Activated naive CD8-positive, alpha-beta T cell treated with anti-CD3 and anti-CD28 coated beads, Interleukin-2, amount 10 ng/mL, durations not matched to agents 7 days and 5 days (primary cell): ENCODE measurements at regions not wholly inside any gene's neighbourhood (a gene's known extent, or its start where the extent isn't known, plus 50 kb on each side); places are given as distances from the start of the nearest gene placed in this dataset.

Source experiments
- ATAC-seq: fragments of 150-1000 bp; cut with Tn5 transposase; one replicate; pipeline ENCODE4 v1.10.0; 2021; ENCODE audit warnings: low read depth, moderate library complexity
- POLR2A ChIA-PET: fragments of 350-600 bp; sonication (Branson Sonifier 250); formaldehyde crosslinking; loops from one replicate; lab custom pipeline; 2021; ENCODE audit warnings: antibody characterized with exemption; lab: Charles Lee
- DNase-seq: peaks from one replicate; pipeline ENCODE4 v3.0.0; 2021
- H3K27ac Mint-ChIP-seq: one replicate; pipeline ENCODE4 v1.8.0; 2022; ENCODE audit warnings: mild to moderate bottlenecking, mixed read lengths
- H3K27me3 Mint-ChIP-seq: one replicate; pipeline ENCODE4 v1.8.0; 2022; ENCODE audit warnings: mild to moderate bottlenecking, moderate library complexity, mixed read lengths
- H3K36me3 Mint-ChIP-seq: one replicate; pipeline ENCODE4 v1.8.0; 2021; ENCODE audit warnings: mild to moderate bottlenecking, mixed read lengths
- H3K4me1 Mint-ChIP-seq: one replicate; pipeline ENCODE4 v1.8.0; 2021; ENCODE audit warnings: mixed read lengths
- H3K4me3 Mint-ChIP-seq: one replicate; pipeline ENCODE4 v1.8.0; 2022; ENCODE audit warnings: mild to moderate bottlenecking, moderate library complexity, mixed read lengths
- H3K9me3 Mint-ChIP-seq: one replicate; pipeline ENCODE4 v1.8.0; 2021; ENCODE audit warnings: mixed read lengths

DNA sequence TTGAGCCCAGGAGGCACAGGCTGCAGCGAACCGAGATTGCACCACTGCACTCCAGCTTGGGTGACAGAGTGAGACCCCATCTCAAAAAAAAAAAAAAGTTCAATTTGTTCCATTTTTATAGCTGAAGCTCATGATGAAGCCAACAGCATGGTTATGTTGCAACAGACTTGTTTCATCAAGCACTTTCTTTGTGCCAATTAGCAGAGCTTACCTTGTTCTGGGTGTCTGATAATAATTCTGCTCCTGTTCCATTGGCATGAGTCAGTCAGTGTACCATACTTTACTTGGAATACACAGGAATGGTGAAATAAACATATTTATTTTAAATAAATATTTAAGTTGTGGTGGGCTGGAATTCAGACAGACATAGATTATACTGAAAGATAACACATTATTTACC is 100.8 kb upstream of the DAAM1 start:
- DNase-seq: no peak
- Mint-ChIP-seq H3K27me3 (peaks cover 18% of the 10 kb centered on the region), H3K9me3 (no peaks in the 10 kb centered on the region), H3K4me3 (no peak overlapping the region), H3K36me3 (no peaks in the 10 kb centered on the region), H3K4me1 (no peaks in the 10 kb centered on the region), H3K27ac (no peak overlapping the region)
- POLR2A ChIA-PET: no interaction called here
- ATAC-seq: no peak

DNA sequence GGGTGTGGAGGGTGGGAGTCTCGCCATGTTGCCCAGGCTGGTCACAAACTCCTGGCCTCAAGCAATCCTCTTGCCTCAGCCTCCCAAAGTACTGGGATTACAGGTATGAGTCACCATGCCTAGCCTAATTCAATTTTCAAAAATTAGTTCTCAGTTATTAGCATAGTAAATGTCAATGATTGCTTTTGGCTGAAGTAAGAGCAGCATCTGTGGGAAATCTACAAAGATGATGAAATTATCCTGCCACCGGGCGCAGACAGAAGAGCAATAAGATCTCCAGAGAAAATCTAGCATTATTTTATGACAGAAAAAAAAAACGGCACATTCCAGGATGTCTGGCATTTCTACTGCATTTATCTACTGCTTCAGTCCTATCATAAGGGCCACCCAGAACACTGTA is 97.9 kb upstream of the DAAM1 start:
- H3K4me3 Mint-ChIP-seq: no peak overlapping the region
- POLR2A ChIA-PET: no interaction called here
- DNase-seq (no peak), ATAC-seq (no peak)
- H3K36me3 Mint-ChIP-seq: no peaks in the 10 kb centered on the region
- no peaks in the 10 kb centered on the region for H3K4me1 Mint-ChIP-seq
- no peaks in the 10 kb centered on the region for H3K9me3 Mint-ChIP-seq
- H3K27ac Mint-ChIP-seq: no peak overlapping the region
- peaks cover 27% of the 10 kb centered on the region for H3K27me3 Mint-ChIP-seq

DNA sequence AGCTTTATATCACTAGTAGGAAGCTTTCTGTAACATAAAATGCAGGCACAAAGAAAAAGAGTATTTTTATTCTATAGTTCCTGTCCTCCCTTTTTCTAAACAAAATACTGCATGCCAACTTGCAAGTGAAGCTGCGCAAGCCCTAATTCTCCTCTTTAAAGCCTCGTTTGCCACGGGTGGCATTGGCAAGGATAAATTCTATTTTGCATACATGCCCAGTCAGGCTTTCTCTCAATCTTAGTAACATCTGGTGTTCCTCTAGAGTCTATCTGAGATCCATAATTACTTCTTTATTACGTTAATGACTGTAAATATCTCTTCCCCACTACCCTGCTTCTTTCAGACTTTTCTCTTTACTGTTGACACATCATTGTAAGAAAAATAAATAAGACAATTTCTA is 97.1 kb upstream of the DAAM1 start:
- H3K9me3 Mint-ChIP-seq: no peaks in the 10 kb centered on the region
- no peak overlapping the region for H3K4me3 Mint-ChIP-seq
- no peaks in the 10 kb centered on the region for H3K36me3 Mint-ChIP-seq
- DNase-seq (no peak), ATAC-seq (no peak)
- no peak overlapping the region for H3K27ac Mint-ChIP-seq
- H3K4me1 Mint-ChIP-seq: no peaks in the 10 kb centered on the region
- POLR2A ChIA-PET: no interaction called here
- H3K27me3 Mint-ChIP-seq: peaks cover 25% of the 10 kb centered on the region

DNA sequence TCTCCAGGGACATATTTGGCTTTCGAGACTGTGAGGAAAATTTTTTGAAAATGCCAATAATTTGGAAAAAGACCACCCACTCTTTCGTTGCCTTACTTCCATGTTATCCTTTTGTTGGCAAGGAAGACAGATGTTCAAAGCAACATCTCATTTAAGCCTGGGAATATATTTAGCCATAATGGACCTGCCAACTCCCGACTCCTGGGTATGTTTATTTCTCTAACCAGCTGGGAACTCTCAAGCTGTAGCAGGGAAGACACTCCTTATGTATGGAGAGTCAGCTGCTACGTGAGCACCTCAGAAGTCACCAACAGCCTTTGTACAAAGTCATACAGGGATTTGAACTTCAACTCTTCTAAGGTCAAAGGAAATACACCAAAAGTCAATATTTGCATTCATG is 96.5 kb upstream of the DAAM1 start:
- Mint-ChIP-seq H3K4me1 (no peaks in the 10 kb centered on the region), H3K27me3 (peaks cover 26% of the 10 kb centered on the region), H3K27ac (no peak overlapping the region), H3K36me3 (no peaks in the 10 kb centered on the region), H3K4me3 (no peak overlapping the region), H3K9me3 (no peaks in the 10 kb centered on the region)
- DNase-seq: no peak
- POLR2A ChIA-PET: no interaction called here
- no peak for ATAC-seq

DNA sequence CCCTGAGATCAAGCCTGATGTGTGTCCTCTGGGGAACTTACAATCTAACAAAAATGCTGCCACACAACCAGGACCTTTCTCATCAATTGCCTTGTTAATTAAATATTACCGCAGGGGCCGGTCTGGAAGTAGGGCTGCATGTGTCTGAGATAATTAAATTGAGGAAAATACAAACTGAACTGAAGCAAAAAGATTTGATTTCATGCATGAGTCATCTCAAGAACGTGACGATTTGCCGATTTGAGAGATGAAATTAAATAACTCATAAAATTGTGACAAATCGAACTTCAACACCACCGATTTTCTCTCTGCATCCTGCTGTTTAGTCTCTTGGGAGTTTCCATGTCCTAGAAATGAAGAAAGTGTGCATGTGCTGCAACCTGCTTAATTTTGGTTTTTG is 94.6 kb upstream of the DAAM1 start:
- no peak for DNase-seq
- Mint-ChIP-seq H3K9me3 (no peaks in the 10 kb centered on the region), H3K4me3 (no peak overlapping the region), H3K27ac (no peak overlapping the region), H3K27me3 (peaks cover 26% of the 10 kb centered on the region), H3K36me3 (no peaks in the 10 kb centered on the region), H3K4me1 (no peaks in the 10 kb centered on the region)
- no peak for ATAC-seq
- POLR2A ChIA-PET: no interaction called here

DNA sequence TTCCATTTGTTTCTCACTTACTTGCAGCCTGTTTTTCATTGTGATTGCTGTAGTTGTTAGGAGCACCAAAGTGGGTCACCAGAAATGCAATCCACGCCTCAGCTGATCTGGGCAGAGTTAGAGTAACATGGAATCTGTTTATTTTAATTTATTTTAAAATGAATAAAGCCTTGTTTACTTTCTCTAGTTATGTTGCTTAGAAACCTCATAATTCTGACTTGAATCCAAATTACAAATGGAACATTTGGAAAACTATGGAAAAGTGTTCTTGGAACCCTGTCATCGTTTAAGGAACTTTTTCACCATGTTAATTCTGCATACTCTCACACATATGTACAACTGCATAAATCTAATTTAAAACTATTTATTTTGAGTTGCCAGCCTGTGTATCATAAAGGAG is 92.2 kb upstream of the DAAM1 start:
- DNase-seq: no peak
- no peak overlapping the region for H3K27ac Mint-ChIP-seq
- no peak overlapping the region for H3K4me3 Mint-ChIP-seq
- H3K27me3 Mint-ChIP-seq: peaks cover 26% of the 10 kb centered on the region
- POLR2A ChIA-PET: no interaction called here
- H3K9me3 Mint-ChIP-seq: no peaks in the 10 kb centered on the region
- no peaks in the 10 kb centered on the region for H3K36me3 Mint-ChIP-seq
- no peaks in the 10 kb centered on the region for H3K4me1 Mint-ChIP-seq
- no peak for ATAC-seq

DNA sequence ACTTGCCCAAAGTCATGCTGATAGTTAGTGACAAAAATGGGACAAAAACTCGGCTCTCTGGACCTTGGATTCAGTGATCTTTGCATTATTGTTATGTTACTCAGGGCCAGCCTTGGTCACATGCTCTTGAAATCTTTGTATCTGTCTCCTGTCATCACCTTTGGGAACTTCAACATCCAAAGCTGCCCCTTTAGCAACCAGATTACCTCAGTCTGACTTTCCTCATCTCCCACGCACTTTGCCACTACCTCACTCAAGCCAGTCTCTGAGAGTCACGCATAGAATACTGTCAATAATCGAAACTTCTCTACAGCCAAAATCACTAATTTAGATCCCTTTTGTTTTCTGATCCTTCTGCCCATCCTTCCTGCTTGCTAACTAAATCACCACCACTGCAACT is 90.8 kb upstream of the DAAM1 start:
- POLR2A ChIA-PET: no interaction called here
- no peak for ATAC-seq
- no peaks in the 10 kb centered on the region for H3K9me3 Mint-ChIP-seq
- peaks cover 3% of the 10 kb centered on the region for H3K4me1 Mint-ChIP-seq
- H3K27ac Mint-ChIP-seq: no peak overlapping the region
- DNase-seq: no peak
- peaks cover 26% of the 10 kb centered on the region for H3K27me3 Mint-ChIP-seq
- no peaks in the 10 kb centered on the region for H3K36me3 Mint-ChIP-seq
- no peak overlapping the region for H3K4me3 Mint-ChIP-seq

DNA sequence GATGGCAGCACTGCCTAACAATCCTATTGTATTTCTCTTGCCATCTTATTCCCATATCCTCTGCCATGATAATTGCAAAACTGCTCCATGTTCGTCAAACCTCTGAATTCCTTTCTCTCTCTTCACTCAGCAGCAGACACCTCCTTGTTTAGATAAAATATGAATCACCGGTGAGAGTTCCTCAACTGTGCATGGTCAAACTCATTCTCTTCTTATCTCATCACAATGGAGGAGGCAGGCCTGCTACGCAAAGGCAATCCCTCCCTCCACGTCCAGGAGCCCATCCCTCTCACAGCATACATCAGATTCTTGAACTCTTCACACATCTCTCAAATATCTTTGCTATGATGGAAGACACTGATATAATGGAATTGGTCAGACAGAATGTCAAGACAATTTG is 90.1 kb upstream of the DAAM1 start:
- ATAC-seq (no peak), DNase-seq (no peak)
- H3K27ac Mint-ChIP-seq: no peak overlapping the region
- H3K4me3 Mint-ChIP-seq: no peak overlapping the region
- POLR2A ChIA-PET: no interaction called here
- peaks cover 21% of the 10 kb centered on the region for H3K27me3 Mint-ChIP-seq
- H3K9me3 Mint-ChIP-seq: no peaks in the 10 kb centered on the region
- H3K4me1 Mint-ChIP-seq: peaks cover 3% of the 10 kb centered on the region
- H3K36me3 Mint-ChIP-seq: no peaks in the 10 kb centered on the region

DNA sequence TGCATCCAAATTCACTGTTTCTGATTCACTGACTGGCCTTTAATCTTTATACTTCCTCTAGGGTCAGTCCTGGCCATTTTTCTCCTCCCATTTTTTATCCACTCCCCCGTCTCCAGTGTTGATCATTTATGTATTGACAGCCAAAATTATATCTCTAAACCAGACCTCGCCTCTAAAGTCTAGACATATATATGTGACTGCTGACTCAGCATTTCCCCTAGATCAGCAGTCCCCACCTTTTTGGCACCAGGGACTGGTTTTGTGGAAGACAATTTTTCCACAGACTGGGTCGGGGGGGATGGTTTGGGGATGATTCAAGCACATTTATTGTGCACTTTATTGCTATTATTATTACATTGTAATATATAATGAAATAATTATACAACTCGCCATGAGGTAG is 88.3 kb upstream of the DAAM1 start:
- Mint-ChIP-seq H3K4me3 (no peak overlapping the region), H3K4me1 (peaks cover 3% of the 10 kb centered on the region), H3K27me3 (peaks cover 17% of the 10 kb centered on the region), H3K36me3 (no peaks in the 10 kb centered on the region), H3K27ac (no peak overlapping the region), H3K9me3 (no peaks in the 10 kb centered on the region)
- DNase-seq: no peak
- ATAC-seq: no peak
- POLR2A ChIA-PET: no interaction called here

DNA sequence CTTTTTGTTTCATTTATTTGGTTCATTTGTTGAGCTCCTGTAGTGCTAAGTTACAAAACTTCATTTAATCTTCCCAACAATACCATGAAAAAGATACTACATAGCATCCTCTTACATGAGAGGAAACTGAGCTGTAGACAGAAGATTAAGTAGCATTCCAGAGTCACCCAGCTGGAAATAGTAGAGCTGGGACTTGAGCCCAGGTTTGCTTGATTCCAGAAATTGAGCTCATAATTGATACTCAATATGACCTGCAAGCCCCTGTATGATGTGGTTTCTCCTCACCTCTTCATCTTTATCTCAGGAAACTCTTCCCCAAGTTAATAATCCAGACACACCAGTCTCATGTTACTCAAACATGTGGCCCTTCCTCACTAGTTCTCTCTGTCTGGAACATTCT is 87.0 kb upstream of the DAAM1 start:
- Mint-ChIP-seq H3K4me1 (peaks cover 3% of the 10 kb centered on the region), H3K27ac (no peak overlapping the region), H3K4me3 (no peak overlapping the region), H3K36me3 (no peaks in the 10 kb centered on the region), H3K9me3 (no peaks in the 10 kb centered on the region), H3K27me3 (peaks cover 14% of the 10 kb centered on the region)
- ATAC-seq: no peak
- DNase-seq: no peak
- POLR2A ChIA-PET: no interaction called here

DNA sequence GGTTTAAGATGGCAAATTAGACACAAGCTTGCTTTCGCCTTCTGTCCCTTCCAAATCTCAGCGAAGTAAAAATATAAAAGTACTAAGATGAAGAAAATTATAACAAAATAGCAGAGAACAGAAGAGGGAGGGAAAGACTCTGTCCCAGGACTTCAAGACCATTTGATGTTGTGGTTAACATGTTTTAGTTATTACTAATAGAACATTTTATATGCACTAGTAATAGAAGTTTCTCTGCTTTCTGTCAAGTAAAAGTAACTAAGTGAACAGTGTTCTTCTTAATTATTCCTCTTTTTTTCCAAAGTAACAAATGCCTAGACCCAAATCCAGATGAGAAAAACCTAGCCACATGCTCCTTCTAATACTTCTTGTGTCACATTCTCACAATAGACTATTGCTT is 85.1 kb upstream of the DAAM1 start:
- H3K27me3 Mint-ChIP-seq: peaks cover 11% of the 10 kb centered on the region
- POLR2A ChIA-PET: no interaction called here
- H3K27ac Mint-ChIP-seq: no peak overlapping the region
- H3K4me1 Mint-ChIP-seq: peaks cover 3% of the 10 kb centered on the region
- no peak overlapping the region for H3K4me3 Mint-ChIP-seq
- ATAC-seq: no peak
- no peak for DNase-seq
- no peaks in the 10 kb centered on the region for H3K9me3 Mint-ChIP-seq
- H3K36me3 Mint-ChIP-seq: no peaks in the 10 kb centered on the region

DNA sequence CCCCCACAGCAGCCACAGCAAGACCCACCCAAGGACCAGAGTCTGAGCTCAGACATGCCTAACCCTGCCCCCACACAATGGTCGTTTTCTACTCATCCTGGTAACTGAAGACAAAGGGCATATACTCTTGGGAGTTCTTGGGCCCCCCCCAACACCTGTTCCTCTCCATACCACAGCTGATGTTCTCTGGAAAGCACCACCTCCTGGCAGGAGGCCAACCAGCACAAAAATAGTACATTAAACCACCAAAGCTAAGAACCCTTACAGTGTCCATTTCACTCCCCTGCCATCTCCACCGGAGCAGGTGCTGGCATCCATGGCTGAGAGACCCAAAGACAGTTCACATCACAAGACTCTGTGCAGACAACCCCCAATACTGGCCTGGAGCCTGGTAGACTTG is 80.6 kb upstream of the DAAM1 start:
- Mint-ChIP-seq H3K9me3 (no peaks in the 10 kb centered on the region), H3K36me3 (no peaks in the 10 kb centered on the region), H3K27me3 (peaks cover 22% of the 10 kb centered on the region), H3K4me1 (peaks cover 4% of the 10 kb centered on the region), H3K4me3 (no peak overlapping the region), H3K27ac (no peak overlapping the region)
- ATAC-seq (no peak), DNase-seq (no peak)
- POLR2A ChIA-PET: no interaction called here

DNA sequence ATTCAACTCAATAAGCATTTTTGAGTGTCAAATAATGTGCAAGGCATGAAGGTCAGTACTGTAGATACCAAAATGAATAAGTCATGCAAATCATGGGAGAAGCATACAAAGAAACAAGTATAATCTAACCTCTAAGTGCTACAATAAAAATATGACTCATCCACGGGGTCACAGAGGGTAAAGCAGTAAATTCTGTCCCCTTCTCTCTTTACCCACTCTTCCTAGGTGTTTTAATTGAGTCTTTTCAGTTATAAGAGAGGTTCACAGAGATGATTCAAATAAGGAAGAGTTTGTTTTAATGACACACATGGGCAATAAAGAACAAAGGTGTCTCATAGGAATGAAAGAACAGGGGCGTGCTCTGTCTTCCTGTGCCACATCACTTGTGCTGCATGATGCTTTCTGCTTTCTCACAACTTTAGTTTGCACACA is 71.5 kb upstream of the DAAM1 start:
- Mint-ChIP-seq H3K4me3 (no peak overlapping the region), H3K36me3 (no peaks in the 10 kb centered on the region), H3K4me1 (no peaks in the 10 kb centered on the region), H3K9me3 (no peaks in the 10 kb centered on the region), H3K27me3 (peaks cover 63% of the 10 kb centered on the region), H3K27ac (no peak overlapping the region)
- POLR2A ChIA-PET: no interaction called here
- no peak for ATAC-seq
- no peak for DNase-seq

DNA sequence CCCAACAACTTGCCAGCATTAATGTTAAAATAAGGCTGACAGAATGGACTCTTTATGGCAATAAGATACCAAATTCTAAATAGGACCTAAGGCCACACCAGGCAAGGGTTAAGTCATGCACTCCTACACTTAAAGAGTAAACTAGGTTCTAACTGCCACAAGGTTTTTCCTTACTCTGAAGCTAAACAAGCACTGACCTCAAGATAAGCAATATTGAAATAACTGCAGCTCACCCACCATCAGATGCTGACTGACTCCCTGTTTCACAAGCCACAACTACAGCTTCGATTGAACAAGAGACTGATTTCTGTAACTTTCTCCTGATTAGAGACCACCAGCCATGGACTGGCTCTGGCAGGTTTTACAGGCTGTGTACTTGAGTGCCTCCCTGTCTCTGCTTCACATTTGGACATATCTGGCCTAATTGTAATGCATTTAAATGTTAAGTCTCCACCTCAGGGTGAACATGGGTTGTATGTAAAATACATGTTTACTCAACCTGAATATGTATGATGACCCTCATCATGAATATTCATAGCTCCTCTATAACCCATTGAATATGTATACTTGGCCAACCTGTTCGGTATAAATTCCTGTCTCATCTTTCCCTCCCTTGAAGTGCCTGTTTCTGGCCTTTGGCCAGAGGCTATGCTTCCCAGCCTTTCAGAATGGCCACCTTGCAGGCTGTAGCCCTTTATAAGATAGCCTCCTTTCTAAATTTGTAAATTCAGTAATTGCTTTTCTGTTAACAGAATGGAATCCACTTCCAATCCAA is 70.5 kb upstream of the DAAM1 start:
- POLR2A ChIA-PET: no interaction called here
- H3K27me3 Mint-ChIP-seq: peaks cover 61% of the 10 kb centered on the region
- H3K4me3 Mint-ChIP-seq: no peak overlapping the region
- no peaks in the 10 kb centered on the region for H3K36me3 Mint-ChIP-seq
- ATAC-seq (no peak), DNase-seq (no peak)
- no peak overlapping the region for H3K27ac Mint-ChIP-seq
- no peaks in the 10 kb centered on the region for H3K4me1 Mint-ChIP-seq
- no peaks in the 10 kb centered on the region for H3K9me3 Mint-ChIP-seq

DNA sequence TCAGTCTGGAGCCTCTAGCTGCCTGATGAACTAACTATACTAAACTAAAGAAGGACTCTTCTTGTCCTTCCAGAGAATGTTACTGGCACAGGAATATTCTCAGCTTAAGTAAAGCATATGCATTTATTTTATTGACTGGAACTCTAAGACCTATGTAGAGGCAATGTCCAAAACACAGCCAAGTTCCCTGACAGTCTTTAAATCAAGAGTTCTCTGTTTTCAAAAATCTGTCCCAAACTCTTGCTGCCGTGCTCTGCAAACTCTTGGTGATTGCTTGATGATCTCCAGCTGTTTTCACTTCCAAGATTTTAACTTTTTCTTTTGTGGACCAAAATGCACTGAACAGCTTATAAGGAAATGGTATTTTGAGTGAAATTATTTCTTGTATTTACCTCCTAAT is 67.5 kb upstream of the DAAM1 start:
- Mint-ChIP-seq H3K27ac (no peak overlapping the region), H3K4me3 (no peak overlapping the region)
- POLR2A ChIA-PET: no interaction called here

More for the DNA sequence above, 67.5 kb upstream of the DAAM1 start:
- Mint-ChIP-seq H3K27me3 (peaks cover 49% of the 10 kb centered on the region), H3K9me3 (no peaks in the 10 kb centered on the region), H3K4me1 (no peaks in the 10 kb centered on the region), H3K36me3 (no peaks in the 10 kb centered on the region)
- no peak for ATAC-seq
- no peak for DNase-seq
